Sigmoid colon (tissue), 6 donors: ENCODE measurements at regions not wholly inside any gene's neighbourhood (a gene's known extent, or its start where the extent isn't known, plus 50 kb on each side); places are given as distances from the start of the nearest gene placed in this dataset.

Experiments used
- DNase-seq: peaks from one replicate; pipeline ENCODE4 v3.0.0-alpha.2; 2019
- H3K27ac ChIP-seq, 4 donors: fragments of 200-600 bp; sonication (generic); one replicate each; pipeline ENCODE4 v1.5.1; 2016 to 2019; ENCODE audit warnings: mild to moderate bottlenecking in 1 of 4
- H3K27me3 ChIP-seq, 3 donors: fragments of 200-600 bp; sonication (generic); one replicate each; pipeline ENCODE4 v1.5.1; 2019; ENCODE audit warnings: mild to moderate bottlenecking in 1 of 3
- H3K36me3 ChIP-seq, 4 donors: fragments of 200-600 bp; sonication (generic); one replicate each; pipeline ENCODE4 v1.5.1; 2016 to 2019
- H3K4me1 ChIP-seq, 4 donors: fragments of 200-600 bp; sonication (generic); one replicate each; pipeline ENCODE4 v1.5.1; 2017 to 2019
- H3K4me3 ChIP-seq, 4 donors: fragments of 200-600 bp; sonication (generic); one replicate each; pipeline ENCODE4 v1.5.1; 2017 to 2019; ENCODE audit warnings: mild to moderate bottlenecking in 2 of 4, moderate library complexity in 1 of 4
- H3K9me3 ChIP-seq, 4 donors: fragments of 200-600 bp in 3 of 4; sonication (generic) in 3 of 4; one replicate each; pipeline versions ENCODE4 v1.5.1 to v1.6.1; 2013 to 2019
- EP300 ChIP-seq, 4 donors: sonication (generic); formaldehyde crosslinking; IDR thresholded peaks; one replicate each; pipeline ENCODE4 v1.6.1; 2017; ENCODE audit warnings: antibody characterized with exemption in 4 of 4
- POLR2A ChIP-seq, 2 donors: fragments of 450-650 bp; IDR thresholded peaks; one replicate each; pipeline ENCODE4 v1.6.1; 2016; ENCODE audit warnings: antibody characterized with exemption in 2 of 2, mild to moderate bottlenecking in 2 of 2, moderate library complexity in 2 of 2
- POLR2AphosphoS5 ChIP-seq, 4 donors: sonication (generic); formaldehyde crosslinking; IDR thresholded peaks; one replicate each; pipeline ENCODE4 v1.6.1; 2017; ENCODE audit warnings: antibody characterized with exemption in 4 of 4
- WGBS, 2 donors: extraction: QIAGEN DNeasy Blood & Tissue Kit; methylation state at CpG; one replicate each; pipeline ENCODE4 v1.1.7; 2013; 5-methylcytosine and 5-hydroxymethylcytosine counted together
- intact Hi-C: fragments of 100-400 bp; cut with DNase I; formaldehyde crosslinking; loops from one replicate; pipeline ENCODE4 v1.15.1; 2023
- TF ChIP-seq, protein P1 (sequence below), 4 experiments: fragments of 450-650 bp in 3 of 4; fragments of 200-600 bp in 1 of 4; IDR thresholded peaks; one replicate each; pipeline ENCODE4 v1.5.1; 2016 to 2019; ENCODE audit warnings: antibody characterized with exemption in 4 of 4, mild to moderate bottlenecking in 3 of 4, moderate library complexity in 2 of 4
- donor health status: healthy with polysubstance abuse.
- donor health status: healthy.

- Histone ChIP-seq H3K27ac (no peak overlapping the region), H3K27me3 (no peaks in the 10 kb centered on the region), H3K9me3 (no peaks in the 10 kb centered on the region), H3K4me3 (no peak overlapping the region), H3K36me3 (no peaks in the 10 kb centered on the region), H3K4me1 (no peaks in the 10 kb centered on the region)
- TF ChIP-seq EP300 (IDR thresholded peaks at IDR 0.05) (no peak), POLR2A (IDR thresholded peaks at IDR 0.05) (no peak), POLR2AphosphoS5 (IDR thresholded peaks at IDR 0.05) (no peak)
- TF ChIP-seq, protein P1, sequence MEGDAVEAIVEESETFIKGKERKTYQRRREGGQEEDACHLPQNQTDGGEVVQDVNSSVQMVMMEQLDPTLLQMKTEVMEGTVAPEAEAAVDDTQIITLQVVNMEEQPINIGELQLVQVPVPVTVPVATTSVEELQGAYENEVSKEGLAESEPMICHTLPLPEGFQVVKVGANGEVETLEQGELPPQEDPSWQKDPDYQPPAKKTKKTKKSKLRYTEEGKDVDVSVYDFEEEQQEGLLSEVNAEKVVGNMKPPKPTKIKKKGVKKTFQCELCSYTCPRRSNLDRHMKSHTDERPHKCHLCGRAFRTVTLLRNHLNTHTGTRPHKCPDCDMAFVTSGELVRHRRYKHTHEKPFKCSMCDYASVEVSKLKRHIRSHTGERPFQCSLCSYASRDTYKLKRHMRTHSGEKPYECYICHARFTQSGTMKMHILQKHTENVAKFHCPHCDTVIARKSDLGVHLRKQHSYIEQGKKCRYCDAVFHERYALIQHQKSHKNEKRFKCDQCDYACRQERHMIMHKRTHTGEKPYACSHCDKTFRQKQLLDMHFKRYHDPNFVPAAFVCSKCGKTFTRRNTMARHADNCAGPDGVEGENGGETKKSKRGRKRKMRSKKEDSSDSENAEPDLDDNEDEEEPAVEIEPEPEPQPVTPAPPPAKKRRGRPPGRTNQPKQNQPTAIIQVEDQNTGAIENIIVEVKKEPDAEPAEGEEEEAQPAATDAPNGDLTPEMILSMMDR (IDR thresholded peaks at IDR 0.05): no peak
- intact Hi-C loops: no loop called here
- no peak for DNase-seq
These were observed 86.5 kb downstream of the CDCA7 start for GRCh38 chr2:173441222-173441621.

GRCh38 chr2:173442542-173442941 lies 87.9 kb downstream of the CDCA7 start:
- 96% methylated on average over 2 of the region's 2 CpGs for WGBS, 2 donors
- intact Hi-C loops: no loop called here
- Histone ChIP-seq H3K27me3 (no peaks in the 10 kb centered on the region), H3K4me1 (no peaks in the 10 kb centered on the region), H3K4me3 (no peak overlapping the region), H3K9me3 (no peaks in the 10 kb centered on the region), H3K27ac (no peak overlapping the region), H3K36me3 (no peaks in the 10 kb centered on the region)
- TF ChIP-seq EP300 (IDR thresholded peaks at IDR 0.05) (no peak), POLR2AphosphoS5 (IDR thresholded peaks at IDR 0.05) (no peak), POLR2A (IDR thresholded peaks at IDR 0.05) (no peak)
- TF ChIP-seq, protein P1 (IDR thresholded peaks at IDR 0.05): no peak
- no peak for DNase-seq

DNA sequence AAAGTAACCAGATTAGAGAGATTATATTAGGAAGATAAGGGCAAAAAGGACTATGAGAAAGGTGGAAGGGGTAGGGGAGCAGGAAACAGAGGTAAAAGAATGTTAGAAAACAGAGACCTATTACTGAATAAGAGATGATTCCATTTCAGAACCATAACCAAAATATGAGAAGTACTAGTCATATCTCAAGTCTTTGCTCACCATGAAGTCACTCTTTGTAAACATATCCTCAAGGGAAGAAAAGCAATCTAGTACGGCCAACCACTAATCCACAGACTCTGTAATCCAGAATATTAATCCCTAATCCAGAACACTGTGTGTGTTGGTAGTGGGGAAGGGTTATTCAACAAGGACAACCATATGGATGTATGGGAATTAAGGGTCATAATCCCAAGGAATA lies 92.0 kb downstream of the CDCA7 start:
- 72 to 87% methylated on average over 1 of the region's 1 CpG for WGBS, 2 donors
- H3K27me3 ChIP-seq: no peaks in the 10 kb centered on the region
- no peaks in the 10 kb centered on the region for H3K36me3 ChIP-seq
- H3K27ac ChIP-seq: no peak overlapping the region
- intact Hi-C loops: loop anchor here (5.0 kb wide), 2 partner anchors 419 to 469 kb away; no protein-coding TSS in a partner anchor
- TF ChIP-seq, protein P1 (IDR thresholded peaks at IDR 0.05): no peak
- TF ChIP-seq EP300 (IDR thresholded peaks at IDR 0.05) (no peak), POLR2A (IDR thresholded peaks at IDR 0.05) (no peak), POLR2AphosphoS5 (IDR thresholded peaks at IDR 0.05) (no peak)
- no peak for DNase-seq
- no peaks in the 10 kb centered on the region for H3K9me3 ChIP-seq
- no peak overlapping the region for H3K4me3 ChIP-seq
- peaks cover 0 to 4% (median 0%) of the 10 kb centered on the region in 4 donors for H3K4me1 ChIP-seq

GRCh38 chr2:173448938-173449471 lies 94.3 kb downstream of the CDCA7 start:
- 27 to 43% methylated on average over 17 of the region's 17 CpGs for WGBS, 2 donors
- peak overlapping the region; percentile 1 to 41 (median 26) for H3K4me3 ChIP-seq
- intact Hi-C loops: loop anchor here (1.0 to 5.0 kb wide), 3 partner anchors 47 to 472 kb away; no protein-coding TSS in a partner anchor
- peak overlapping the region in 2 of 4 donors; percentile 43 to 63 for H3K27ac ChIP-seq
- no peaks in the 10 kb centered on the region for H3K27me3 ChIP-seq
- H3K36me3 ChIP-seq: no peaks in the 10 kb centered on the region
- H3K4me1 ChIP-seq: peaks cover 0 to 4% (median 0%) of the 10 kb centered on the region in 4 donors
- TF ChIP-seq POLR2A (IDR thresholded peaks at IDR 0.05) (no peak), POLR2AphosphoS5 (IDR thresholded peaks at IDR 0.05) (no peak), EP300 (IDR thresholded peaks at IDR 0.05) (no peak)
- TF ChIP-seq, protein P1 (IDR thresholded peaks at IDR 0.05): peak in 3 of 4 experiments; percentile 34 to 75 (median 52)
- DNase-seq: peak; percentile 89
- H3K9me3 ChIP-seq: no peaks in the 10 kb centered on the region

GRCh38 chr2:173451118-173451517 lies 96.4 kb downstream of the CDCA7 start:
- no peaks in the 10 kb centered on the region for H3K9me3 ChIP-seq
- intact Hi-C loops: no loop called here
- H3K27ac ChIP-seq: no peak overlapping the region
- H3K36me3 ChIP-seq: no peaks in the 10 kb centered on the region
- H3K4me3 ChIP-seq: no peak overlapping the region
- H3K27me3 ChIP-seq: no peaks in the 10 kb centered on the region
- DNase-seq: no peak
- H3K4me1 ChIP-seq: peaks cover 0 to 4% (median 0%) of the 10 kb centered on the region in 4 donors
- WGBS, 2 donors: 51 to 70% methylated on average over 8 of the region's 8 CpGs
- TF ChIP-seq EP300 (IDR thresholded peaks at IDR 0.05) (no peak), POLR2AphosphoS5 (IDR thresholded peaks at IDR 0.05) (no peak), POLR2A (IDR thresholded peaks at IDR 0.05) (no peak)
- TF ChIP-seq, protein P1 (IDR thresholded peaks at IDR 0.05): no peak
